Breast epithelium (tissue), 3 donors: ENCODE measurements at regions not wholly inside any gene's neighbourhood (a gene's known extent, or its start where the extent isn't known, plus 50 kb on each side); places are given as distances from the start of the nearest gene placed in this dataset.

Experiments
- POLR2A ChIP-seq: fragments of 450-650 bp; IDR thresholded peaks from one replicate; pipeline ENCODE4 v1.6.1; 2016; ENCODE audit warnings: antibody characterized with exemption, mild to moderate bottlenecking, moderate library complexity
- POLR2AphosphoS5 ChIP-seq, 3 donors: sonication (generic); formaldehyde crosslinking; IDR thresholded peaks; one replicate each; pipeline ENCODE4 v1.6.1; 2017; ENCODE audit warnings: antibody characterized with exemption in 3 of 3
- TF ChIP-seq, protein P1 (sequence below), 3 donors: fragments of 450-650 bp; IDR thresholded peaks; one replicate each; pipeline ENCODE4 v1.5.1; 2016 to 2017; ENCODE audit warnings: antibody characterized with exemption in 3 of 3, mild to moderate bottlenecking in 3 of 3, moderate library complexity in 3 of 3

DNA sequence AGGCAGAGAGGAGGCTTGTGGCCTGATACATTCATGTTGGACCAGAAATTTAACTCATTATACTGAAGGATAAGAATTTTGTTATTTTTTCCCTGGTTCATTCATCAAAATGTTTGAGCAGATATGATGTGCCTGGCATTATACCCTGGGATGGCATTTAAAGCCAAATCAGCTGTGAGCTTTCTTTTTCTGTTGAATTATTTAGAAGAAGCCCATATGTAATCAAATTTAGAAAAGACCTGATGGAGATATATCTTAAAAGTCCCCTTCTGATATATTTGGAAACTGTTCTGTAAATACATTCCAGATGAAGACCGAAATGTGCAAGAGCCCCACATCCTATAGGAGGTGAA is 743.1 kb upstream of the HS6ST1 start:
- TF ChIP-seq, protein P1, sequence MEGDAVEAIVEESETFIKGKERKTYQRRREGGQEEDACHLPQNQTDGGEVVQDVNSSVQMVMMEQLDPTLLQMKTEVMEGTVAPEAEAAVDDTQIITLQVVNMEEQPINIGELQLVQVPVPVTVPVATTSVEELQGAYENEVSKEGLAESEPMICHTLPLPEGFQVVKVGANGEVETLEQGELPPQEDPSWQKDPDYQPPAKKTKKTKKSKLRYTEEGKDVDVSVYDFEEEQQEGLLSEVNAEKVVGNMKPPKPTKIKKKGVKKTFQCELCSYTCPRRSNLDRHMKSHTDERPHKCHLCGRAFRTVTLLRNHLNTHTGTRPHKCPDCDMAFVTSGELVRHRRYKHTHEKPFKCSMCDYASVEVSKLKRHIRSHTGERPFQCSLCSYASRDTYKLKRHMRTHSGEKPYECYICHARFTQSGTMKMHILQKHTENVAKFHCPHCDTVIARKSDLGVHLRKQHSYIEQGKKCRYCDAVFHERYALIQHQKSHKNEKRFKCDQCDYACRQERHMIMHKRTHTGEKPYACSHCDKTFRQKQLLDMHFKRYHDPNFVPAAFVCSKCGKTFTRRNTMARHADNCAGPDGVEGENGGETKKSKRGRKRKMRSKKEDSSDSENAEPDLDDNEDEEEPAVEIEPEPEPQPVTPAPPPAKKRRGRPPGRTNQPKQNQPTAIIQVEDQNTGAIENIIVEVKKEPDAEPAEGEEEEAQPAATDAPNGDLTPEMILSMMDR (IDR thresholded peaks at IDR 0.05): no peak
- TF ChIP-seq POLR2AphosphoS5 (IDR thresholded peaks at IDR 0.05): no peak
- TF ChIP-seq POLR2A: no peak
